ENCODE measurements at regions not wholly inside any gene's neighbourhood (a gene's known extent, or its start where the extent isn't known, plus 50 kb on each side); places are given as distances from the start of the nearest gene placed in this dataset.

DNA sequence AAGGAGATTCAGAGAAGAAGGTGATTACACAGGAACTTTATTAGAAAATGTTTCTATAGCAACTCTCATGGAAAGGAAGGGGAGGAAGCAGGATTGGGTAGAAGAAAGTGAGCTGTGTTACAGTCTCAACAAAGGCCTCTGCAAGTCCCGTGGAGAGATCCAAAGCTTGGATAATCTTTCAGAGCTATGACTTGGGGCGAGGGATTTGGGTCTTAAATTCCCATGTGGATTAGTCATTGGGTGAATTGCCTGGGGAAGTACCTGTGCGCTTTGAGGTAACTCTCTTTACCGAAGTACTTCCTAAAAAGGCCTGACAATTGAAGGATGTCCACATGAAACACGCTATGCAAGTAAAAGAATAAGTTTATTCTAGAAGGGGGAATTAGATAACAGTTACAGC is 133.8 kb upstream of the ANKRD50 start:
- Histone ChIP-seq H3K79me1 (ENCODE audit: low read depth, low read length) (no peaks in the 10 kb centered on the region), H2AK5ac (ENCODE audit: low read depth, low read length) (no peak overlapping the region), H3K18ac (ENCODE audit: low read length) (no peak overlapping the region), H3K36me3 (replicated peaks in 1 of 2; ENCODE audit: control insufficient read depth in 2 of 2, insufficient read depth in 2 of 2, low read length in 2 of 2) (no peaks in the 10 kb centered on the region), H3K4me3 (ENCODE audit: low read length in 2 of 2) (no peak overlapping the region), H3K4ac (ENCODE audit: low read length) (no peak overlapping the region), H3K27me3 (ENCODE audit: control insufficient read depth in 3 of 3, insufficient read depth in 3 of 3, low read depth in 1 of 3, low read length in 3 of 3) (no peaks in the 10 kb centered on the region), H2BK12ac (ENCODE audit: low read length) (no peak overlapping the region), H4K91ac (ENCODE audit: low read depth, low read length, poor library complexity) (no peak overlapping the region), H4K8ac (ENCODE audit: low read depth, low read length) (no peak overlapping the region), H2AFZ (ENCODE audit: low read length) (peak overlapping the region; percentile 73), H3K14ac (ENCODE audit: low read length) (no peak overlapping the region), H3K9me3 (replicated peaks in 1 of 2; ENCODE audit: control insufficient read depth in 2 of 2, insufficient read depth in 1 of 2, low read depth in 1 of 2, low read length in 2 of 2) (peaks cover 2 to 4% of the 10 kb centered on the region in 2 donors), H2BK5ac (ENCODE audit: low read length) (no peak overlapping the region), H3K4me2 (ENCODE audit: insufficient read depth, low read length, poor library complexity, severe bottlenecking) (no peak overlapping the region), H3K23ac (ENCODE audit: low read depth, low read length, poor library complexity) (no peak overlapping the region), H3K9ac (ENCODE audit: low read depth, low read length, poor library complexity) (no peak overlapping the region), H3K27ac (replicated peaks; ENCODE audit: low read length) (no peak overlapping the region), H2BK120ac (ENCODE audit: low read depth, low read length) (no peak overlapping the region), H2BK15ac (ENCODE audit: low read length) (no peak overlapping the region), H3K4me1 (ENCODE audit: control insufficient read depth in 2 of 2, insufficient read depth in 1 of 2, low read depth in 1 of 2, low read length in 2 of 2) (no peaks in the 10 kb centered on the region)
- WGBS, 2 donors (ENCODE audit: extremely low coverage in 2 of 2, insufficient read length in 2 of 2, insufficient replicate concordance in 1 of 2) = no CpG with 5 or more reads among the region's 5 CpGs
- DNase-seq (ENCODE audit: low spot score) = no peak

DNA sequence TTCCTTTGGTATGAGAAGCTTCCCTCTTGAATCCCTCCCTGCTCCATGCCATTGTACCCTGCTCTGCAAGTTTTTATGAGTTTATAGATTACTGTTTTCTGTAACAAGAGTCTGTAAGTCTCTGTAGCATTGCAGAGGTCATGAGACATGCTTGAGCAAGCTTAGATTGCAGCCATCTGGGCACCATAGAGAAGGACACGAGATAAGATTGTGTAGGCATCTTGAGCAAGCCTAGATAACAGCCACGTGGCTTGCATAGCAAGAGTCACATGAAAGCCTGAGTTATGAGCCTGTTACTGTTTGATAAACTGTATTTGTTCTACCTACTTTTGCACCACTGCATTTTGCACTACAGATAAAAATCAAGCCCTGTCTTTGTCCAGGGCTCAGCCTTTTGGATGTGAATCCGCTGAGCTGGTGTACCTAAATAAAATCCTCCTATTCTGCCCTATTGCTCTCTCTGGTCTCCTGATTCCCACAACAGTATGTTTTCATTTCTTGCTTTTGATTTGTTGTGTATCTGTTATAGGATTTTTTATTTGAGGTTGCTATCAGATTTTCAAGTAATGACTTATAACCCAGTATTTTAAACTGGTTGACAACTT is 127.4 kb upstream of the ANKRD50 start:
- no peak overlapping the region for H4K8ac ChIP-seq (ENCODE audit: low read depth, low read length)
- H2BK5ac ChIP-seq (ENCODE audit: low read length) = no peak overlapping the region
- no peak overlapping the region for H3K4me2 ChIP-seq (ENCODE audit: insufficient read depth, low read length, poor library complexity, severe bottlenecking)
- H3K27me3 ChIP-seq (ENCODE audit: control insufficient read depth in 3 of 3, insufficient read depth in 3 of 3, low read depth in 1 of 3, low read length in 3 of 3) = no peaks in the 10 kb centered on the region
- H3K9ac ChIP-seq (ENCODE audit: low read depth, low read length, poor library complexity) = no peak overlapping the region
- no peak overlapping the region for H3K4me3 ChIP-seq (ENCODE audit: low read length in 2 of 2)
- no peaks in the 10 kb centered on the region for H3K36me3 ChIP-seq (replicated peaks in 1 of 2; ENCODE audit: control insufficient read depth in 2 of 2, insufficient read depth in 2 of 2, low read length in 2 of 2)
- H3K23ac ChIP-seq (ENCODE audit: low read depth, low read length, poor library complexity) = no peak overlapping the region
- no peak overlapping the region for H4K91ac ChIP-seq (ENCODE audit: low read depth, low read length, poor library complexity)
- no peaks in the 10 kb centered on the region for H3K4me1 ChIP-seq (ENCODE audit: control insufficient read depth in 2 of 2, insufficient read depth in 1 of 2, low read depth in 1 of 2, low read length in 2 of 2)
- no peak for DNase-seq (ENCODE audit: low spot score)
- H3K4ac ChIP-seq (ENCODE audit: low read length) = no peak overlapping the region
- H3K9me3 ChIP-seq (replicated peaks in 1 of 2; ENCODE audit: control insufficient read depth in 2 of 2, insufficient read depth in 1 of 2, low read depth in 1 of 2, low read length in 2 of 2) = peaks cover 5 to 16% of the 10 kb centered on the region in 2 donors
- no peak overlapping the region for H2AK5ac ChIP-seq (ENCODE audit: low read depth, low read length)
- no peak overlapping the region for H3K27ac ChIP-seq (replicated peaks; ENCODE audit: low read length)
- no peak overlapping the region for H3K14ac ChIP-seq (ENCODE audit: low read length)
- no peaks in the 10 kb centered on the region for H3K79me1 ChIP-seq (ENCODE audit: low read depth, low read length)
- no peak overlapping the region for H3K18ac ChIP-seq (ENCODE audit: low read length)
- H2BK15ac ChIP-seq (ENCODE audit: low read length) = no peak overlapping the region
- no peak overlapping the region for H2BK12ac ChIP-seq (ENCODE audit: low read length)
- WGBS, 2 donors (ENCODE audit: extremely low coverage in 2 of 2, insufficient read length in 2 of 2, insufficient replicate concordance in 1 of 2) = no CpG with 5 or more reads among the region's 3 CpGs
- no peak overlapping the region for H2BK120ac ChIP-seq (ENCODE audit: low read depth, low read length)
- no peak overlapping the region for H2AFZ ChIP-seq (ENCODE audit: low read length)

DNA sequence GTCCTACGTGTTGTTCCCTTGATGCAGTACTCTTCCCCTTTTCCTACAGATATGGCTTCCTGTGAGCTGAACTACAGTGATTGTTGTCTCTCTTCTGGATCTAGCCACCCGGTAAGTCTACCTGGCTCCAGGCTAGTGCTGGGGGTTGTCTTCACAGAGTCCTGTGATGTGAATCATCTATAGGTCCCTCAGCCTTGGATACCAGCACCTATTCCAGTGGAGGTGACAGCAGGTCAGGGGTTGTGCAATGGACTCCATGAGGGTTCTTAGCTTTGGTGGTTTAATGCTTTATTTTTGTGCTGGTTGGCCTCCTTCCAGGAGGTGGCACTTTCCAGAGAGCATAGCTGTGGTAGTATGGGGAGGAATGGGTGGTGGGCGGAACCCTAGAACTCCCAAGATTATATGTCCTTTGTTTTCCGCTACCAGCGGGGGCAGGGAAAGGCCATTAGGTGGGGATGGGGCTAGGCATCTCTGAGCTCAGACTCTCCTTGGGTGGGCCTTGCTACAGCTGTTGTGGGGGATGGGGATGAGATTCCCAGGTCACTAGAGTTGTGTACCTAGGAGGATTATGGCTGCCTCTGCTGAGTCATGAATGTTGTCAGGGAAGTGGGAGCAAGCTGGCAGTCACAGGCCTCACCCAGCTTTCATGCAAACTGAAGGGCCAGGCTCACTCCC is 121.4 kb upstream of the ANKRD50 start:
- no peaks in the 10 kb centered on the region for H3K9me3 ChIP-seq (replicated peaks in 1 of 2; ENCODE audit: control insufficient read depth in 2 of 2, insufficient read depth in 1 of 2, low read depth in 1 of 2, low read length in 2 of 2)
- H4K91ac ChIP-seq (ENCODE audit: low read depth, low read length, poor library complexity) = no peak overlapping the region
- H3K18ac ChIP-seq (ENCODE audit: low read length) = no peak overlapping the region
- H4K8ac ChIP-seq (ENCODE audit: low read depth, low read length) = no peak overlapping the region
- no peak overlapping the region for H3K4me3 ChIP-seq (ENCODE audit: low read length in 2 of 2)
- no peak overlapping the region for H2BK5ac ChIP-seq (ENCODE audit: low read length)
- H3K36me3 ChIP-seq (replicated peaks in 1 of 2; ENCODE audit: control insufficient read depth in 2 of 2, insufficient read depth in 2 of 2, low read length in 2 of 2) = no peaks in the 10 kb centered on the region
- H3K79me1 ChIP-seq (ENCODE audit: low read depth, low read length) = no peaks in the 10 kb centered on the region
- no peak overlapping the region for H2BK120ac ChIP-seq (ENCODE audit: low read depth, low read length)
- no peak overlapping the region for H3K27ac ChIP-seq (replicated peaks; ENCODE audit: low read length)
- DNase-seq (ENCODE audit: low spot score) = no peak
- H2AFZ ChIP-seq (ENCODE audit: low read length) = no peak overlapping the region
- H3K4me2 ChIP-seq (ENCODE audit: insufficient read depth, low read length, poor library complexity, severe bottlenecking) = no peak overlapping the region
- no peak overlapping the region for H3K9ac ChIP-seq (ENCODE audit: low read depth, low read length, poor library complexity)
- no peak overlapping the region for H3K4ac ChIP-seq (ENCODE audit: low read length)
- H3K14ac ChIP-seq (ENCODE audit: low read length) = no peak overlapping the region
- no peak overlapping the region for H2BK15ac ChIP-seq (ENCODE audit: low read length)
- no peak overlapping the region for H2AK5ac ChIP-seq (ENCODE audit: low read depth, low read length)
- WGBS, 2 donors (ENCODE audit: extremely low coverage in 2 of 2, insufficient read length in 2 of 2, insufficient replicate concordance in 1 of 2) = no CpG with 5 or more reads among the region's 5 CpGs
- no peaks in the 10 kb centered on the region for H3K27me3 ChIP-seq (ENCODE audit: control insufficient read depth in 3 of 3, insufficient read depth in 3 of 3, low read depth in 1 of 3, low read length in 3 of 3)
- no peak overlapping the region for H2BK12ac ChIP-seq (ENCODE audit: low read length)
- no peaks in the 10 kb centered on the region for H3K4me1 ChIP-seq (ENCODE audit: control insufficient read depth in 2 of 2, insufficient read depth in 1 of 2, low read depth in 1 of 2, low read length in 2 of 2)
- no peak overlapping the region for H3K23ac ChIP-seq (ENCODE audit: low read depth, low read length, poor library complexity)

DNA sequence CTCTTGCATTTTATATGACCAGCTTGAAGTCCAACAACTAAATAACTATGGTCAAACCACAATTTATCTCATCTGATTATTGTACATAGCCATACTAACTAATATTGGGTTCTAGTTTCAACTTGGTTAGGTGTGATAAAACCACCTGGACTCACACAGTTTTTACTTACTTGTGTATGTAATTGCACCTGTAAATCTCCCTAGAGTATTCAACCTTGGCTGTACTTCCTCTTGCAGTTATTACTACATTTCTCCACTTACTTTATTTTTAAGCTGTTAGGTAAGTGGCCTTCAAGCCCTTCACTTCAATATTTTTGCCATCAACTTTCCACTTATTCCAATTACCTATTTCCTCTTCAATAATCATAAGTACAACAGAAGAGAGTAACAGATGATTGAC is 115.8 kb upstream of the ANKRD50 start:
- H3K9ac ChIP-seq (ENCODE audit: low read depth, low read length, poor library complexity) = no peak overlapping the region
- H4K8ac ChIP-seq (ENCODE audit: low read depth, low read length) = no peak overlapping the region
- H3K4ac ChIP-seq (ENCODE audit: low read length) = no peak overlapping the region
- no peaks in the 10 kb centered on the region for H3K27me3 ChIP-seq (ENCODE audit: control insufficient read depth in 3 of 3, insufficient read depth in 3 of 3, low read depth in 1 of 3, low read length in 3 of 3)
- H2BK5ac ChIP-seq (ENCODE audit: low read length) = no peak overlapping the region
- DNase-seq (ENCODE audit: low spot score) = no peak
- H3K4me3 ChIP-seq (ENCODE audit: low read length in 2 of 2) = no peak overlapping the region
- H3K14ac ChIP-seq (ENCODE audit: low read length) = no peak overlapping the region
- no peaks in the 10 kb centered on the region for H3K36me3 ChIP-seq (replicated peaks in 1 of 2; ENCODE audit: control insufficient read depth in 2 of 2, insufficient read depth in 2 of 2, low read length in 2 of 2)
- no peaks in the 10 kb centered on the region for H3K9me3 ChIP-seq (replicated peaks in 1 of 2; ENCODE audit: control insufficient read depth in 2 of 2, insufficient read depth in 1 of 2, low read depth in 1 of 2, low read length in 2 of 2)
- H3K4me2 ChIP-seq (ENCODE audit: insufficient read depth, low read length, poor library complexity, severe bottlenecking) = no peak overlapping the region
- H3K23ac ChIP-seq (ENCODE audit: low read depth, low read length, poor library complexity) = no peak overlapping the region
- no peak overlapping the region for H2BK15ac ChIP-seq (ENCODE audit: low read length)
- H4K91ac ChIP-seq (ENCODE audit: low read depth, low read length, poor library complexity) = no peak overlapping the region
- H2AFZ ChIP-seq (ENCODE audit: low read length) = no peak overlapping the region
- no peaks in the 10 kb centered on the region for H3K79me1 ChIP-seq (ENCODE audit: low read depth, low read length)
- H3K27ac ChIP-seq (replicated peaks; ENCODE audit: low read length) = no peak overlapping the region
- H2BK120ac ChIP-seq (ENCODE audit: low read depth, low read length) = no peak overlapping the region
- no peak overlapping the region for H2AK5ac ChIP-seq (ENCODE audit: low read depth, low read length)
- H3K18ac ChIP-seq (ENCODE audit: low read length) = no peak overlapping the region
- no peak overlapping the region for H2BK12ac ChIP-seq (ENCODE audit: low read length)
- H3K4me1 ChIP-seq (ENCODE audit: control insufficient read depth in 2 of 2, insufficient read depth in 1 of 2, low read depth in 1 of 2, low read length in 2 of 2) = no peaks in the 10 kb centered on the region
